Osteoblast (primary cell): ENCODE measurements at regions not wholly inside any gene's neighbourhood (a gene's known extent, or its start where the extent isn't known, plus 50 kb on each side); places are given as distances from the start of the nearest gene placed in this dataset.

ENCODE experiments used
- DNase-seq: peaks from one replicate; pipeline ENCODE4 v3.0.0; 2011; ENCODE audit warnings: low spot score, mixed read lengths; ENCODE audit not compliant: insufficient read length; ENCODE audit errors: missing footprints
- H2AFZ ChIP-seq: 2 replicates; pipeline ENCODE4 v1.6.0; 2011; ENCODE audit warnings: mild to moderate bottlenecking, low read length
- H3K27ac ChIP-seq: 2 replicates; pipeline ENCODE4 v1.5.1; 2011; ENCODE audit warnings: mild to moderate bottlenecking, low read depth, low read length, moderate library complexity
- H3K27me3 ChIP-seq: 2 replicates; pipeline ENCODE4 v1.6.0; 2012; ENCODE audit warnings: mild to moderate bottlenecking, control low read depth, inconsistent platforms, low read length, moderate library complexity; ENCODE audit not compliant: insufficient read depth
- H3K36me3 ChIP-seq: 2 replicates; pipeline ENCODE4 v1.5.1; 2011; ENCODE audit warnings: mild to moderate bottlenecking, low read length, control low read depth, moderate library complexity; ENCODE audit not compliant: insufficient read depth
- H3K4me1 ChIP-seq: 2 replicates; pipeline ENCODE4 v1.5.1; 2011; ENCODE audit warnings: mild to moderate bottlenecking, low read length, control low read depth, moderate library complexity; ENCODE audit not compliant: insufficient read depth
- H3K4me2 ChIP-seq: 2 replicates; pipeline ENCODE4 v1.6.0; 2011; ENCODE audit warnings: mild to moderate bottlenecking, low read length; ENCODE audit not compliant: insufficient read depth
- H3K4me3 ChIP-seq: fragments of 200-600 bp; sonication (generic); 3 replicates; pipeline ENCODE4 v1.5.1; 2012; ENCODE audit warnings: mild to moderate bottlenecking, low read length, inconsistent platforms; ENCODE audit not compliant: insufficient read depth
- H3K79me2 ChIP-seq: 2 replicates; pipeline ENCODE4 v1.6.0; 2012; ENCODE audit warnings: mild to moderate bottlenecking, low read length, control low read depth, inconsistent platforms; ENCODE audit not compliant: insufficient read depth
- H3K9me3 ChIP-seq: 2 replicates; pipeline ENCODE4 v1.5.1; 2011; ENCODE audit warnings: low read depth, low read length, control low read depth
- H4K20me1 ChIP-seq: 2 replicates; pipeline ENCODE4 v1.6.0; 2012; ENCODE audit warnings: mild to moderate bottlenecking, low read length, control low read depth; ENCODE audit not compliant: insufficient read depth
- CTCF ChIP-seq: IDR thresholded peaks from 2 replicates; pipeline ENCODE4 v1.5.1; 2011; ENCODE audit warnings: mild to moderate bottlenecking, low read depth, low read length, moderate library complexity; ENCODE audit errors: extremely low read depth

- Histone ChIP-seq H3K79me2 (no peaks in the 10 kb centered on the region), H2AFZ (no peak overlapping the region), H3K27me3 (no peaks in the 10 kb centered on the region), H3K4me1 (no peaks in the 10 kb centered on the region), H3K4me3 (no peak overlapping the region), H3K9me3 (no peaks in the 10 kb centered on the region), H3K27ac (no peak overlapping the region), H3K4me2 (no peak overlapping the region), H3K36me3 (no peaks in the 10 kb centered on the region), H4K20me1 (no peaks in the 10 kb centered on the region)
- no peak for DNase-seq
- no peak for TF ChIP-seq CTCF
These were observed 253.9 kb upstream of the ARHGAP20 start for GRCh38 chr11:110966131-110966530.

GRCh38 chr11:110962921-110963320 lies 250.7 kb upstream of the ARHGAP20 start:
- no peak for DNase-seq

GRCh38 chr11:110960167-110960566 lies 247.9 kb upstream of the ARHGAP20 start:
- H3K4me1 ChIP-seq = no peaks in the 10 kb centered on the region
- H3K4me2 ChIP-seq = no peak overlapping the region
- no peak overlapping the region for H3K27ac ChIP-seq
- H3K36me3 ChIP-seq = no peaks in the 10 kb centered on the region
- TF ChIP-seq CTCF = no peak
- H2AFZ ChIP-seq = no peak overlapping the region
- no peaks in the 10 kb centered on the region for H4K20me1 ChIP-seq
- no peak overlapping the region for H3K4me3 ChIP-seq
- no peaks in the 10 kb centered on the region for H3K79me2 ChIP-seq
- no peaks in the 10 kb centered on the region for H3K9me3 ChIP-seq
- no peak for DNase-seq
- no peaks in the 10 kb centered on the region for H3K27me3 ChIP-seq

More at GRCh38 chr11:110962921-110963320, 250.7 kb upstream of the ARHGAP20 start:
- no peak for TF ChIP-seq CTCF
- Histone ChIP-seq H4K20me1 (no peaks in the 10 kb centered on the region), H3K9me3 (no peaks in the 10 kb centered on the region), H3K4me2 (no peak overlapping the region), H3K4me3 (no peak overlapping the region), H3K4me1 (no peaks in the 10 kb centered on the region), H3K36me3 (no peaks in the 10 kb centered on the region), H3K27ac (no peak overlapping the region), H2AFZ (no peak overlapping the region), H3K27me3 (no peaks in the 10 kb centered on the region), H3K79me2 (no peaks in the 10 kb centered on the region)

GRCh38 chr11:110958216-110958615 lies 246.0 kb upstream of the ARHGAP20 start:
- Histone ChIP-seq H3K4me3 (no peak overlapping the region), H3K4me1 (no peaks in the 10 kb centered on the region), H3K4me2 (no peak overlapping the region), H3K9me3 (no peaks in the 10 kb centered on the region), H4K20me1 (no peaks in the 10 kb centered on the region), H3K27ac (no peak overlapping the region), H3K79me2 (no peaks in the 10 kb centered on the region), H3K36me3 (no peaks in the 10 kb centered on the region), H2AFZ (no peak overlapping the region), H3K27me3 (no peaks in the 10 kb centered on the region)
- TF ChIP-seq CTCF = no peak
- DNase-seq = no peak
